ENCODE measurements at regions not wholly inside any gene's neighbourhood (a gene's known extent, or its start where the extent isn't known, plus 50 kb on each side); places are given as distances from the start of the nearest gene placed in this dataset.

- no peak for TF ChIP-seq CTCF (IDR thresholded peaks at IDR 0.05)
- no peak for TF ChIP-seq POLR2A (IDR thresholded peaks at IDR 0.05)
Observed at GRCh38 chr9:31355159-31355882, 1029.1 kb upstream of the ACO1 start.

GRCh38 chr9:31355965-31356364 is 1028.5 kb upstream of the ACO1 start:
- no peak for DNase-seq
- no peak for ATAC-seq
- Histone ChIP-seq H3K4me3 (no peak overlapping the region), H3K4me1 (no peaks in the 10 kb centered on the region), H3K9me3 (no peaks in the 10 kb centered on the region), H3K36me3 (no peaks in the 10 kb centered on the region), H3K27me3 (no peaks in the 10 kb centered on the region), H3K27ac (no peak overlapping the region)
- TF ChIP-seq POLR2A (IDR thresholded peaks at IDR 0.05): no peak
- no peak for TF ChIP-seq CTCF (IDR thresholded peaks at IDR 0.05)
- intact Hi-C loops (cut with DNase I): loop anchor here in 1 of 10 donors (5.0 kb wide), 1 partner anchor 126 kb away; no protein-coding TSS in a partner anchor

More at GRCh38 chr9:31355159-31355882, 1029.1 kb upstream of the ACO1 start:
- H3K27me3 ChIP-seq: no peaks in the 10 kb centered on the region
- H3K4me3 ChIP-seq: no peak overlapping the region
- H3K9me3 ChIP-seq: no peaks in the 10 kb centered on the region
- no peak for DNase-seq
- WGBS, 4 donors: 83 to 92% (median 90%) methylated on average over 5 of the region's 5 CpGs
- intact Hi-C loops (cut with DNase I): loop anchor here in 1 of 10 donors (5.0 kb wide), 1 partner anchor 127 kb away; no protein-coding TSS in a partner anchor
- no peaks in the 10 kb centered on the region for H3K36me3 ChIP-seq
- H3K4me1 ChIP-seq: no peaks in the 10 kb centered on the region
- ATAC-seq: no peak
- H3K27ac ChIP-seq: no peak overlapping the region

GRCh38 chr9:31359071-31359470 is 1025.4 kb upstream of the ACO1 start:
- intact Hi-C loops (cut with DNase I): loop anchor here in 1 of 10 donors (5.0 kb wide), 1 partner anchor 123 kb away; no protein-coding TSS in a partner anchor
- Histone ChIP-seq H3K36me3 (no peaks in the 10 kb centered on the region), H3K27ac (no peak overlapping the region), H3K9me3 (no peaks in the 10 kb centered on the region), H3K4me3 (no peak overlapping the region), H3K27me3 (no peaks in the 10 kb centered on the region), H3K4me1 (no peaks in the 10 kb centered on the region)
- ATAC-seq: no peak
- DNase-seq: no peak
- TF ChIP-seq CTCF (IDR thresholded peaks at IDR 0.05) (no peak), POLR2A (IDR thresholded peaks at IDR 0.05) (no peak)

- intact Hi-C loops (cut with DNase I): no loop called here
- DNase-seq: no peak
- Histone ChIP-seq H3K27ac (no peak overlapping the region), H3K36me3 (no peaks in the 10 kb centered on the region), H3K9me3 (no peaks in the 10 kb centered on the region), H3K4me1 (no peaks in the 10 kb centered on the region), H3K4me3 (no peak overlapping the region), H3K27me3 (no peaks in the 10 kb centered on the region)
- WGBS, 4 donors: 69 to 92% (median 85%) methylated on average over 5 of the region's 5 CpGs
- ATAC-seq: no peak
- TF ChIP-seq CTCF (IDR thresholded peaks at IDR 0.05): no peak
- no peak for TF ChIP-seq POLR2A (IDR thresholded peaks at IDR 0.05)
Observed at GRCh38 chr9:31364171-31364570, 1020.3 kb upstream of the ACO1 start.
